ENCODE measurements at regions not wholly inside any gene's neighbourhood (a gene's known extent, or its start where the extent isn't known, plus 50 kb on each side); places are given as distances from the start of the nearest gene placed in this dataset.

DNA sequence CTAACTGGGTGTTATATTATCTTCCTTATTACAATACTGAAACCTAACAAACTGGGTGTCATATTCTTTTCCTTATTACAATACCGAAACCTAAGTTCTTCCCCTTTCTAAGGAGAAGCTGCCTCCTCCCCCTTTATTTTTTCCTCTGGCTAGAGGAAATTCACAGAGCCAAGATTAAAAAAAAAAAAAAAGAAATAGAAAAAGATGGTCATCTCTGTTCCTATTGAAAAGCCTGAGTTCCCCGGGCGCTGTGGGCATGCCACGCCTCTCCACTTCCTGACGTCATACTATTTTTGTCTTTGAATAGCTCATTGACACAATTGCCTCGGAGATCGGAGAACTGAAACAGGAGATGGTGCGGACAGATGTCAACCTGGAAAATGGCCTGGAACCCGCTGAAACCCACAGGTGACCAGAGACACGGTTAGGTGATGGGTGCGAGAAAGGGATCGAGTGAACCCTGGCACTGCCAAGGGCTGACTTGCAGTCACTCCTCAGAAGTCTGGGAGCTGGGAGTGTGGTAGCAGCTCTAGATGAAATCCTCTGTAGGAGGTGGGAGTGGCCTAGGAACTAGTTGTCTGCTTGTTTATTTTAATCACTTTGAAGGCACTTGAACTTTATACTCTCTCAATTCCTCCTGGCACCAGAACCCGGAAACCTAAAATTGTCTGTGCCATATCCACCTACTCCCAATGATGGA, 82.2 kb upstream of the NAA20 start:
- DNase-seq (peak in 1 of 2 donors; percentile 19), ATAC-seq (peak in 1 of 3 donors; percentile 19)
- H3K9me3 ChIP-seq (ENCODE audit: control insufficient read depth, insufficient read depth, low read length): no peaks in the 10 kb centered on the region
- H3K27me3 ChIP-seq (ENCODE audit: control insufficient read depth, insufficient read depth, low read length): peaks cover 7% of the 10 kb centered on the region
- H3K27ac ChIP-seq (ENCODE audit: low read length): peak overlapping the region; percentile 3
- peaks cover 33% of the 10 kb centered on the region for H3K4me1 ChIP-seq (ENCODE audit: control insufficient read depth, insufficient read depth, low read length)
- Mint-ChIP-seq H3K9me3 (no peaks in the 10 kb centered on the region), H3K27ac (no peak overlapping the region), H3K36me3 (no peaks in the 10 kb centered on the region), H3K27me3 (ENCODE audit: low read depth in 2 of 2) (peaks cover 24 to 62% of the 10 kb centered on the region in 2 donors), H3K4me1 (peaks cover 32 to 34% of the 10 kb centered on the region in 2 donors), H3K4me3 (no peak overlapping the region)
- no peaks in the 10 kb centered on the region for H3K36me3 ChIP-seq (ENCODE audit: control insufficient read depth, insufficient read depth, low read length)
- no peak overlapping the region for H3K4me3 ChIP-seq (ENCODE audit: low read length)
- no peak for TF ChIP-seq CTCF (IDR thresholded peaks at IDR 0.05)
- 43% methylated on average over 13 of the region's 13 CpGs for WGBS (ENCODE audit: insufficient coverage)
- intact Hi-C loops (cut with micrococcal nuclease): no loop called here

- no peak overlapping the region for H3K4me3 Mint-ChIP-seq
- Histone ChIP-seq H3K27me3 (ENCODE audit: control insufficient read depth, insufficient read depth, low read length) (peaks cover 7% of the 10 kb centered on the region), H3K4me1 (ENCODE audit: control insufficient read depth, insufficient read depth, low read length) (peaks cover 31% of the 10 kb centered on the region), H3K9me3 (ENCODE audit: control insufficient read depth, insufficient read depth, low read length) (no peaks in the 10 kb centered on the region), H3K4me3 (ENCODE audit: low read length) (no peak overlapping the region), H3K27ac (ENCODE audit: low read length) (no peak overlapping the region), H3K36me3 (ENCODE audit: control insufficient read depth, insufficient read depth, low read length) (no peaks in the 10 kb centered on the region)
- 76% methylated on average over 6 of the region's 7 CpGs for WGBS (ENCODE audit: insufficient coverage)
- H3K9me3 Mint-ChIP-seq: no peaks in the 10 kb centered on the region
- H3K27ac Mint-ChIP-seq: no peak overlapping the region
- no peak for DNase-seq
- intact Hi-C loops (cut with micrococcal nuclease): no loop called here
- peaks cover 30 to 67% of the 10 kb centered on the region in 2 donors for H3K27me3 Mint-ChIP-seq (ENCODE audit: low read depth in 2 of 2)
- no peak for TF ChIP-seq CTCF (IDR thresholded peaks at IDR 0.05)
- no peaks in the 10 kb centered on the region for H3K36me3 Mint-ChIP-seq
- ATAC-seq: no peak
- peaks cover 37 to 40% of the 10 kb centered on the region in 2 donors for H3K4me1 Mint-ChIP-seq
These were observed 81.3 kb upstream of the NAA20 start for GRCh38 chr20:19935842-19936241.

DNA sequence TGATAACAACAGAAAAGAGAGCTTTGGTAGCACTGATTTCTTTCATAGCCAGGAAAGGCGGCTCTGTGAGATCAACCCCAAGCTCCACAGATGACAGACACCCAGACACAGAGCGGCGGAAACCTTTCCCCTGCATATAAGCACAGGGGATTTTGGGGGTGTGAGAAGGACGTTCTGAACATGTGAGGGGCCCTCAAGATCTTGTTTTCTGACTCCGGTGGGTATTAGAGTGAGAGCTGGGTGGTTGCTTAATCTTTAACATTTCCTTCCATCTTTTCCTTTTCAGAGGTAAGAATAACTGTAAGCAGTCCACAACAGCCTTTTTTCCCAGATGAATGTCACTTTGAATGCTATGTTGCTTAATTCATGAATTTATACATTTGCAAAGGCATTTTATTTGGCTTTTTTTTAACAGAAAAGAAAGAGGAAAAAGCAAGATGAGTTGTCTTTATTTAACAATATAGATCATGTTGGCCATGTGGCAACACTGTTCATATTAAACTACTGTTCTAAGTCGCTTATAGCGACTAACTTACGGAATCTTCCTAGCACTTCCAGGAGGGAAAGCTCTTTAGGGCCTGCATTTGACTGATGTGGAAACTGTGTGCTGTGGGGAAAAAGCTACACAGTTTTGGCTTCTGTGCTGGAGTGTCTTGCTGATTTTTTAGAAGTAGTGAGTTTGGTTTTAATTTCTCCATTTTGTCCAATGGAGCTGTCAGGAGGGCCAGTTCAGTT, 80.5 kb upstream of the NAA20 start:
- Mint-ChIP-seq H3K4me1 (peaks cover 43 to 48% of the 10 kb centered on the region in 2 donors), H3K27me3 (ENCODE audit: low read depth in 2 of 2) (peaks cover 32 to 72% of the 10 kb centered on the region in 2 donors), H3K9me3 (no peaks in the 10 kb centered on the region), H3K36me3 (no peaks in the 10 kb centered on the region), H3K27ac (no peak overlapping the region), H3K4me3 (peak overlapping the region; percentile 14)
- WGBS (ENCODE audit: insufficient coverage): 94% methylated on average over 4 of the region's 8 CpGs
- H3K9me3 ChIP-seq (ENCODE audit: control insufficient read depth, insufficient read depth, low read length): no peaks in the 10 kb centered on the region
- H3K4me1 ChIP-seq (ENCODE audit: control insufficient read depth, insufficient read depth, low read length): peaks cover 39% of the 10 kb centered on the region
- no peak overlapping the region for H3K27ac ChIP-seq (ENCODE audit: low read length)
- H3K36me3 ChIP-seq (ENCODE audit: control insufficient read depth, insufficient read depth, low read length): no peaks in the 10 kb centered on the region
- TF ChIP-seq CTCF (IDR thresholded peaks at IDR 0.05): no peak
- DNase-seq: no peak
- intact Hi-C loops (cut with micrococcal nuclease): no loop called here
- H3K27me3 ChIP-seq (ENCODE audit: control insufficient read depth, insufficient read depth, low read length): peaks cover 7% of the 10 kb centered on the region
- no peak overlapping the region for H3K4me3 ChIP-seq (ENCODE audit: low read length)
- ATAC-seq: no peak

Data from natural killer cell (primary cell).